ENCODE measurements at regions not wholly inside any gene's neighbourhood (a gene's known extent, or its start where the extent isn't known, plus 50 kb on each side); places are given as distances from the start of the nearest gene placed in this dataset.

DNA sequence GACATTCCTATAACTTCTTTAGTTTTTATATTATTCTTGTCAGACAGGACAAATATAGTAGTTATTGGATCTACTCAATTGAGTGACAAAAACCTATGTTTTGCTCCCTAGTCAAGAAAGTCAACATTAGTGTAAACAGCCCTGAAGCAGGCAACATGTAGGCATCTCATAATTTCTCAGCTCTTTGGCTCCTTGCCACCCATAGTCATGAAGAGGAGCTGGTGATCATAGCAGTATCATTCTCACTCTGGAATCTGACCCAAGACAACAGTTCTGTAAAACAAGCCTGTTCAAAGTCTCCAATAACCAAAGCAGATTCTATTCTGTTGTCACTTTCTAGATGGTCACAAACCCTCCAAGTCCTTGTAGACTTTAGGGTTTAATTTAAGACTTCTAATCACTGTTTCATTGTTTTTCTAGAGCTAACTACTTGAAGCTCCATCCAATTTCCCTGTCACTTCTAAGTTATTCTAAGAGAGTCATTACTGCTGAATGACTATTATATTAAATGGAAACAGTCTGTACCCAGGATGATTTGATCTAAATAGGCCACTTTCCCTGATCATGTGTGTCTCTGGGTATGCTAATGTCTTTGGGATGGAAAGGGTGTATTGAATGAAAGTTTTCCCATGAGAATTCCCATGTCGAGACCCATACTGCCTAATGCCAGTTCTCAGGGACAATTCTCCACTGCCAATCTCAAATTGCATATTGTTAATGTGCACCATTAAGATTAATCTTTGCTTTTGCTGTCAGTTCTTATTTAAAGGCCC, 533.3 kb downstream of the ACTL7B start:
- no peak overlapping the region for H4K91ac ChIP-seq (ENCODE audit: low read length)
- no peak overlapping the region for H2BK15ac ChIP-seq (ENCODE audit: low read depth, poor library complexity, severe bottlenecking)
- no peak overlapping the region for H3K4ac ChIP-seq (ENCODE audit: low read depth in 1 of 2, low read length in 2 of 2)
- no peak overlapping the region for H3K14ac ChIP-seq (ENCODE audit: low read length in 2 of 2)
- no peak overlapping the region for H3K18ac ChIP-seq (ENCODE audit: low read depth in 1 of 2, low read length in 2 of 2)
- H2AK5ac ChIP-seq (ENCODE audit: low read length, severe bottlenecking) = no peak overlapping the region
- H3K4me3 ChIP-seq (ENCODE audit: insufficient read depth in 1 of 2, low read depth in 1 of 2, low read length in 2 of 2) = no peak overlapping the region
- H3K27me3 ChIP-seq (ENCODE audit: control insufficient read depth in 1 of 2, insufficient read depth in 1 of 2, low read length in 2 of 2) = no peaks in the 10 kb centered on the region
- DNase-seq = peak; percentile 6
- no peaks in the 10 kb centered on the region for H3K4me1 ChIP-seq (ENCODE audit: control insufficient read depth, insufficient read depth, low read depth, low read length)
- WGBS = no CpG with 5 or more reads among the region's 1 CpG
- no peak overlapping the region for H2AFZ ChIP-seq (ENCODE audit: low read depth, low read length)
- H2BK5ac ChIP-seq (ENCODE audit: low read depth, low read length, poor library complexity, severe bottlenecking) = no peak overlapping the region
- H3K4me2 ChIP-seq (ENCODE audit: low read length, poor library complexity, severe bottlenecking) = no peak overlapping the region
- peaks cover 13% of the 10 kb centered on the region for H3K9me3 ChIP-seq (ENCODE audit: control insufficient read depth, low read length)
- no peak overlapping the region for H3K9ac ChIP-seq (ENCODE audit: low read length)
- no peak overlapping the region for H3K27ac ChIP-seq (ENCODE audit: low read length, poor library complexity, severe bottlenecking)
- no peak overlapping the region for H4K8ac ChIP-seq (ENCODE audit: low read length)
- H3K23ac ChIP-seq (ENCODE audit: low read length in 2 of 2) = no peak overlapping the region
- no peaks in the 10 kb centered on the region for H3K36me3 ChIP-seq (ENCODE audit: control insufficient read depth in 1 of 2, insufficient read depth in 2 of 2, low read depth in 1 of 2, low read length in 2 of 2)
- no peak overlapping the region for H2BK120ac ChIP-seq (ENCODE audit: low read depth, low read length)
- no peak overlapping the region for H2BK12ac ChIP-seq (ENCODE audit: low read length in 2 of 2)
- no peaks in the 10 kb centered on the region for H3K79me1 ChIP-seq (replicated peaks; ENCODE audit: low read length, poor library complexity, severe bottlenecking)

DNA sequence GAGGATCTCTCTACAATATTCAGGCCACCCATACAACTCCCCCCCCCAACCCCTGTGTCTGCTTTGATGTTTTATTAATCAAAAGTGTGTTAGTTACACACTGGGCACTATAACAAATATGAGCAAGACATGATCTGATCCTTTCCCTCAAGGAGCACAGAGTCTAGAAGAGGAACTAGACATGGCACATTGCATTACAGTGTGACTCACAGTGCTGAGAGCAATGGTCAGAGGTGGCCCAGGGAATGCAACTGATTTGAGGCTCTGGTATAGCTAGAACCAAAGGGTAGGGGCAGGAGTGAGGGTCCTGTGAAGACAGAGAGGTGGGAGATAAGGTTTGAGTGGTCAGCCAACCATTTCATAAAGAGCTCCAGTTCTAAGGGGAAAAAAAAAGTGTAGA, 539.2 kb downstream of the ACTL7B start:
- no peak overlapping the region for H3K4me2 ChIP-seq (ENCODE audit: low read length, poor library complexity, severe bottlenecking)
- H2BK120ac ChIP-seq (ENCODE audit: low read depth, low read length) = no peak overlapping the region
- no peak overlapping the region for H3K4ac ChIP-seq (ENCODE audit: low read depth in 1 of 2, low read length in 2 of 2)
- H2BK5ac ChIP-seq (ENCODE audit: low read depth, low read length, poor library complexity, severe bottlenecking) = no peak overlapping the region
- no peak overlapping the region for H3K14ac ChIP-seq (ENCODE audit: low read length in 2 of 2)
- H3K36me3 ChIP-seq (ENCODE audit: control insufficient read depth in 1 of 2, insufficient read depth in 2 of 2, low read depth in 1 of 2, low read length in 2 of 2) = no peaks in the 10 kb centered on the region
- no peaks in the 10 kb centered on the region for H3K79me1 ChIP-seq (replicated peaks; ENCODE audit: low read length, poor library complexity, severe bottlenecking)
- H2AFZ ChIP-seq (ENCODE audit: low read depth, low read length) = no peak overlapping the region
- no peak overlapping the region for H4K8ac ChIP-seq (ENCODE audit: low read length)
- H3K23ac ChIP-seq (ENCODE audit: low read length in 2 of 2) = no peak overlapping the region
- H3K9me3 ChIP-seq (ENCODE audit: control insufficient read depth, low read length) = no peaks in the 10 kb centered on the region
- no peak overlapping the region for H3K27ac ChIP-seq (ENCODE audit: low read length, poor library complexity, severe bottlenecking)
- peak; percentile 35 for DNase-seq
- H3K4me1 ChIP-seq (ENCODE audit: control insufficient read depth, insufficient read depth, low read depth, low read length) = no peaks in the 10 kb centered on the region
- no peak overlapping the region for H3K18ac ChIP-seq (ENCODE audit: low read depth in 1 of 2, low read length in 2 of 2)
- H2AK5ac ChIP-seq (ENCODE audit: low read length, severe bottlenecking) = no peak overlapping the region
- no peak overlapping the region for H3K9ac ChIP-seq (ENCODE audit: low read length)
- no peak overlapping the region for H3K4me3 ChIP-seq (ENCODE audit: insufficient read depth in 1 of 2, low read depth in 1 of 2, low read length in 2 of 2)
- no peak overlapping the region for H2BK12ac ChIP-seq (ENCODE audit: low read length in 2 of 2)
- no peak overlapping the region for H2BK15ac ChIP-seq (ENCODE audit: low read depth, poor library complexity, severe bottlenecking)
- H3K27me3 ChIP-seq (ENCODE audit: control insufficient read depth in 1 of 2, insufficient read depth in 1 of 2, low read length in 2 of 2) = no peaks in the 10 kb centered on the region
- H4K91ac ChIP-seq (ENCODE audit: low read length) = no peak overlapping the region

- no peaks in the 10 kb centered on the region for H3K79me1 ChIP-seq (replicated peaks; ENCODE audit: low read length, poor library complexity, severe bottlenecking)
- H3K4me2 ChIP-seq (ENCODE audit: low read length, poor library complexity, severe bottlenecking) = no peak overlapping the region
- H3K4me3 ChIP-seq (ENCODE audit: insufficient read depth in 1 of 2, low read depth in 1 of 2, low read length in 2 of 2) = no peak overlapping the region
- H3K36me3 ChIP-seq (ENCODE audit: control insufficient read depth in 1 of 2, insufficient read depth in 2 of 2, low read depth in 1 of 2, low read length in 2 of 2) = no peaks in the 10 kb centered on the region
- H2BK15ac ChIP-seq (ENCODE audit: low read depth, poor library complexity, severe bottlenecking) = no peak overlapping the region
- H3K18ac ChIP-seq (ENCODE audit: low read depth in 1 of 2, low read length in 2 of 2) = no peak overlapping the region
- H3K23ac ChIP-seq (ENCODE audit: low read length in 2 of 2) = no peak overlapping the region
- H3K4ac ChIP-seq (ENCODE audit: low read depth in 1 of 2, low read length in 2 of 2) = no peak overlapping the region
- no peak overlapping the region for H2AK5ac ChIP-seq (ENCODE audit: low read length, severe bottlenecking)
- H2AFZ ChIP-seq (ENCODE audit: low read depth, low read length) = no peak overlapping the region
- no peak overlapping the region for H2BK5ac ChIP-seq (ENCODE audit: low read depth, low read length, poor library complexity, severe bottlenecking)
- peak; percentile 27 for DNase-seq
- H3K9ac ChIP-seq (ENCODE audit: low read length) = no peak overlapping the region
- WGBS = 67% methylated on average over 1 of the region's 4 CpGs
- H3K9me3 ChIP-seq (ENCODE audit: control insufficient read depth, low read length) = no peaks in the 10 kb centered on the region
- H2BK12ac ChIP-seq (ENCODE audit: low read length in 2 of 2) = no peak overlapping the region
- H3K27ac ChIP-seq (ENCODE audit: low read length, poor library complexity, severe bottlenecking) = no peak overlapping the region
- H4K8ac ChIP-seq (ENCODE audit: low read length) = no peak overlapping the region
- no peak overlapping the region for H4K91ac ChIP-seq (ENCODE audit: low read length)
- H3K4me1 ChIP-seq (ENCODE audit: control insufficient read depth, insufficient read depth, low read depth, low read length) = no peaks in the 10 kb centered on the region
- H3K27me3 ChIP-seq (ENCODE audit: control insufficient read depth in 1 of 2, insufficient read depth in 1 of 2, low read length in 2 of 2) = no peaks in the 10 kb centered on the region
- no peak overlapping the region for H2BK120ac ChIP-seq (ENCODE audit: low read depth, low read length)
- H3K14ac ChIP-seq (ENCODE audit: low read length in 2 of 2) = no peak overlapping the region
These were observed 539.7 kb downstream of the ACTL7B start for GRCh38 chr9:108316066-108316465.

DNA sequence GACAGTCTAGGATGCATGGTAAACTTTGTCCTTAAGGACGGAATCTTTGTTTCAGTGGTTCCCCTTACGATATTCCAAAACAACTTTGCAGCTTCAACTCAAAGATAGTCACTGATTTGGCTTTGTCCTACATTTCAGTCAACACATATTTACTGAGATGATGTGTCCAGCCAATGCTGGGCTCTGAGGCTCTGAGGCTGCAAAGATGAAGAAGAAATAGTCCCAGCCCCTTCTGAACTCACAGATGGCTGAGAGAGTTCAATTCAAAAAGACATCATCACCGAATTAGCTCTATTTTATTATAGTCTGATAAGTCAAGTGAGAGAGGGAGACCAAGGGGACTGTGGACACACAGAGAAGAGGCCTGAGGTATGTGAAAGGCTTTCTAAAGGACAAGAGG, 544.0 kb downstream of the ACTL7B start:
- Histone ChIP-seq H2BK5ac (ENCODE audit: low read depth, low read length, poor library complexity, severe bottlenecking) (no peak overlapping the region), H3K9me3 (ENCODE audit: control insufficient read depth, low read length) (peaks cover 9% of the 10 kb centered on the region), H2BK120ac (ENCODE audit: low read depth, low read length) (no peak overlapping the region), H3K23ac (ENCODE audit: low read length in 2 of 2) (no peak overlapping the region), H3K4me2 (ENCODE audit: low read length, poor library complexity, severe bottlenecking) (no peak overlapping the region), H2AFZ (ENCODE audit: low read depth, low read length) (no peak overlapping the region), H2AK5ac (ENCODE audit: low read length, severe bottlenecking) (no peak overlapping the region), H3K27me3 (ENCODE audit: control insufficient read depth in 1 of 2, insufficient read depth in 1 of 2, low read length in 2 of 2) (peaks cover 0 to 5% of the 10 kb centered on the region in 2 experiments), H3K4ac (ENCODE audit: low read depth in 1 of 2, low read length in 2 of 2) (no peak overlapping the region), H3K14ac (ENCODE audit: low read length in 2 of 2) (no peak overlapping the region), H3K4me3 (ENCODE audit: insufficient read depth in 1 of 2, low read depth in 1 of 2, low read length in 2 of 2) (no peak overlapping the region), H4K91ac (ENCODE audit: low read length) (no peak overlapping the region), H4K8ac (ENCODE audit: low read length) (no peak overlapping the region), H2BK15ac (ENCODE audit: low read depth, poor library complexity, severe bottlenecking) (no peak overlapping the region), H2BK12ac (ENCODE audit: low read length in 2 of 2) (no peak overlapping the region), H3K27ac (ENCODE audit: low read length, poor library complexity, severe bottlenecking) (no peak overlapping the region), H3K36me3 (ENCODE audit: control insufficient read depth in 1 of 2, insufficient read depth in 2 of 2, low read depth in 1 of 2, low read length in 2 of 2) (no peaks in the 10 kb centered on the region), H3K79me1 (replicated peaks; ENCODE audit: low read length, poor library complexity, severe bottlenecking) (no peaks in the 10 kb centered on the region), H3K4me1 (ENCODE audit: control insufficient read depth, insufficient read depth, low read depth, low read length) (no peaks in the 10 kb centered on the region), H3K9ac (ENCODE audit: low read length) (no peak overlapping the region), H3K18ac (ENCODE audit: low read depth in 1 of 2, low read length in 2 of 2) (no peak overlapping the region)
- 95% methylated on average over 3 of the region's 3 CpGs for WGBS
- DNase-seq = no peak
